AG09309 (cell line): ENCODE measurements at regions not wholly inside any gene's neighbourhood (a gene's known extent, or its start where the extent isn't known, plus 50 kb on each side); places are given as distances from the start of the nearest gene placed in this dataset.

Experiments
- DNase-seq: peaks from one replicate; pipeline ENCODE4 v3.0.0-alpha.2; 2010; ENCODE audit warnings: low read depth
- H3K4me3 ChIP-seq: 2 replicates; pipeline ENCODE4 v1.5.1; 2011; ENCODE audit warnings: mild to moderate bottlenecking, low read depth, low read length, moderate library complexity; ENCODE audit not compliant: control insufficient read depth
- CTCF ChIP-seq: IDR thresholded peaks from 2 replicates; pipeline ENCODE4 v1.5.1; 2011; ENCODE audit warnings: mild to moderate bottlenecking, low read depth, low read length, inconsistent platforms; ENCODE audit not compliant: insufficient read depth, control insufficient read depth; ENCODE audit errors: missing control alignments

- no peak overlapping the region for H3K4me3 ChIP-seq
- no peak for TF ChIP-seq CTCF
- DNase-seq = no peak
Observed at GRCh38 chr11:119995730-119996491, 142.0 kb downstream of the TRIM29 start.

- TF ChIP-seq CTCF = no peak
- DNase-seq = no peak
- H3K4me3 ChIP-seq = no peak overlapping the region
Observed at GRCh38 chr11:119993722-119994121, 144.2 kb downstream of the TRIM29 start.

GRCh38 chr11:119992171-119993051, 145.5 kb downstream of the TRIM29 start:
- DNase-seq = no peak
- no peak for TF ChIP-seq CTCF
- H3K4me3 ChIP-seq = no peak overlapping the region

- H3K4me3 ChIP-seq = no peak overlapping the region
- TF ChIP-seq CTCF = no peak
- no peak for DNase-seq
Observed at GRCh38 chr11:119991669-119992068, 146.2 kb downstream of the TRIM29 start.

- no peak for TF ChIP-seq CTCF
- DNase-seq = no peak
- no peak overlapping the region for H3K4me3 ChIP-seq
Observed at GRCh38 chr11:119991022-119991404, 146.9 kb downstream of the TRIM29 start.

- DNase-seq = no peak
- TF ChIP-seq CTCF = no peak
- no peak overlapping the region for H3K4me3 ChIP-seq
Observed at GRCh38 chr11:119990309-119991021, 147.4 kb downstream of the TRIM29 start.
